LNCaP clone FGC (cell line): ENCODE measurements at regions not wholly inside any gene's neighbourhood (a gene's known extent, or its start where the extent isn't known, plus 50 kb on each side); places are given as distances from the start of the nearest gene placed in this dataset.

Experiments
- DNase-seq: peaks from one replicate; pipeline ENCODE4 v3.0.0-alpha.2; 2011; ENCODE audit warnings: low read depth
- H3K4me3 ChIP-seq: 2 replicates; pipeline ENCODE4 v1.5.1; 2011; ENCODE audit warnings: mild to moderate bottlenecking, low read depth, low read length, control low read depth
- TF ChIP-seq, protein P1 (sequence below): IDR thresholded peaks from 2 replicates; pipeline ENCODE4 v1.5.1; 2012; ENCODE audit warnings: mild to moderate bottlenecking; ENCODE audit not compliant: control insufficient read depth, insufficient read depth; ENCODE audit errors: extremely low read depth

DNA sequence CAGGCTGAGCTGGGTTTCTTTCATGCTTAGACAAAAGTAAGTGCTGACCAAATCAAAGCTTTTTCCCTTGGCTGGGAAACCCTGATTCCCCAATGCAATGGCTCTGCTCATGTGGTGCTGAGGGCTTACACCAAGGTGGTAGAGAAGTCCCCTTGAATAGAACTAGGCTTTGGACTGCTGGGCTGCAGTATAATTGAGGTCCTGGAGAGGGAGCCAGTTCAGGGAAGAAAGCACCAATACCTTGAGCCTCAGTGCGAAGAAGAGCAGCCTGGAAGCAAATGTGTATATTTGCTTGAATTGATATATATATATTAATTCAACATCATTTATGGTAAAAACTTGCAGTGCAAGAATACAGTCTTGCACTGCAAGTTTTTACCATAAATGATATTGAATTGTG is 391.1 kb downstream of the RPS24 start:
- TF ChIP-seq, protein P1, sequence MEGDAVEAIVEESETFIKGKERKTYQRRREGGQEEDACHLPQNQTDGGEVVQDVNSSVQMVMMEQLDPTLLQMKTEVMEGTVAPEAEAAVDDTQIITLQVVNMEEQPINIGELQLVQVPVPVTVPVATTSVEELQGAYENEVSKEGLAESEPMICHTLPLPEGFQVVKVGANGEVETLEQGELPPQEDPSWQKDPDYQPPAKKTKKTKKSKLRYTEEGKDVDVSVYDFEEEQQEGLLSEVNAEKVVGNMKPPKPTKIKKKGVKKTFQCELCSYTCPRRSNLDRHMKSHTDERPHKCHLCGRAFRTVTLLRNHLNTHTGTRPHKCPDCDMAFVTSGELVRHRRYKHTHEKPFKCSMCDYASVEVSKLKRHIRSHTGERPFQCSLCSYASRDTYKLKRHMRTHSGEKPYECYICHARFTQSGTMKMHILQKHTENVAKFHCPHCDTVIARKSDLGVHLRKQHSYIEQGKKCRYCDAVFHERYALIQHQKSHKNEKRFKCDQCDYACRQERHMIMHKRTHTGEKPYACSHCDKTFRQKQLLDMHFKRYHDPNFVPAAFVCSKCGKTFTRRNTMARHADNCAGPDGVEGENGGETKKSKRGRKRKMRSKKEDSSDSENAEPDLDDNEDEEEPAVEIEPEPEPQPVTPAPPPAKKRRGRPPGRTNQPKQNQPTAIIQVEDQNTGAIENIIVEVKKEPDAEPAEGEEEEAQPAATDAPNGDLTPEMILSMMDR = no peak
- no peak for DNase-seq
- H3K4me3 ChIP-seq = no peak overlapping the region

DNA sequence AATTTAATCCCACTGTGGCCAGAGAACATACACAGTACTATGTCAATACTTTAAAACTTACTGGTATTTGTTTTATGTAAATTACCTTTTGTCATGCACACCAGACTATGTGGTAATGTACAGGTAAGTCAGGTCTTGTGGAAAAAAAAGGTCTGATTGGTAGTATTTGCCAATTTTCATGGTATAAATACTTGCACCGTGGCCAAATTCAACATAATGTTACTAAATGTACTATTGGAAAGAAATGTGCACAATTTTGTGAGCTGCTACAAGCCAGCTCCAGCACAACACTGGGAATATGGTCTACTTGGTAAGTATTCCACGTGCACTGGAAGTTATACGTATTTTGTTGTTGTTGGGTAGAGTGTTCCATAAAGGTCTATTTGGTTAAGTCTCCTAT is 392.5 kb downstream of the RPS24 start:
- no peak overlapping the region for H3K4me3 ChIP-seq
- DNase-seq = peak; percentile 91
- TF ChIP-seq, protein P1 = no peak

DNA sequence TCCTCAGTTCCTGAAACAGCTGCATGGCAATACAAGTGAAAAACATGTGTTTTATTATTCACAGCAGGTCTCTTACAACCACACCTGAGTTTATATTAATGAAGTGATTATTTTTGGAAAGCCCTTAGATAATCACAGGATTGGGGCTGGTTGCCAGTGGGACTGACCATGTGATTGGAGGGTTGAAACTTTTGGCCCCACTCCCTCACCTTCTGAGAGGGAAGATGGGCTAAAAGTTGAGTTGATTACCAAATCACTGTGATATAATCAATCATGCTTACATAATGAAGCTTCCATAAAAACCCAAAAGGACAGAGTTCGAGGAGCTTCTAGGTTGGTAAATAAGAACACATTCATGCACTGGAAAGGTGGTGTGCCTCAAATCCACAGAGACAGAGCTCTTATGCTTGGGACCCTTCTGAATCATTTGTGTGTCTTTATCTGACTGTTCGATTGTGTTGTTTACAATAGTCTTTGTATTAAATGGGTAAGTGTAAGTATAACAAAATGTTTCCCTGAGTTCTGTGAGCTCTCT is 393.9 kb downstream of the RPS24 start:
- no peak for DNase-seq

DNA sequence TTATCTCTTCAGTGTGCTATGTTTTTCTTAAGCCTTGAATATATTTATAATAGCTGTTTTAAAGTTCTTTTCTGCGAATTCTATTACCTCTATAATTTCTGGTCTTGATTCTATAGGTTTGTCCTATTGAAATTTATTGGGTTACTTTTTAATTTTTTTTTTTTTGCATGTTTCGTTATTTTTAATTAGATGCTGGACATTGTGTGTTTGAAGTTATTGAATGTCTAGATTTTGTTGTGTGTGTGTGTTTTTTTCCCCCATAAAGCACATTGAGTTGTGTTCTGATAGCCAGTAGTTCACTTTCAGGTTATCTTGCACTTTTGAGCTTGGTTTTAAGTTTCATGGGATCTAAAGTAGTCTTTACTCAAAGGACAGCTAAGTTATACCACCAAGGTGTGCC is 394.9 kb downstream of the RPS24 start:
- no peak overlapping the region for H3K4me3 ChIP-seq
- TF ChIP-seq, protein P1 = no peak

More for the DNA sequence above, 393.9 kb downstream of the RPS24 start:
- TF ChIP-seq, protein P1 = no peak
- H3K4me3 ChIP-seq = no peak overlapping the region

DNA sequence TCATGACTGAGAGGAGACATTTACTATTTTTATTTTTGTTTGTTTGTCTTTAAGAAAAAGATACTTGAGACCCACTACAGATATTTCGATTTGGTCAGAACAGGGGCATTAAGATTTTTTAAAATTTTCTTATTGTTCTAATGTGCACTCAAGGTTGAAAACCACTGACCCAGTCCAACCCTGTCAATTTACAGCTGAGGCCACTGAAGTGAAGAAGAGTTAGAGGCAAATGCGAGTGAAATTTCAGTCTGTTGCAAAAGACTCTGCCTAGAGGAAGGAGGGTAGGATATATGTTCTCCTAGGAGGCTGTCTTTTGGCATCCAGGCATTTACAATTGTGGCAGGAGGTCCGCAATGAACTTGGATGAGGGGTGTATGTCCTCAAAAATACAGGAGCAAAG is 396.3 kb downstream of the RPS24 start:
- no peak overlapping the region for H3K4me3 ChIP-seq
- DNase-seq = no peak
- TF ChIP-seq, protein P1 = no peak

More for the DNA sequence above, 394.9 kb downstream of the RPS24 start:
- no peak for DNase-seq

DNA sequence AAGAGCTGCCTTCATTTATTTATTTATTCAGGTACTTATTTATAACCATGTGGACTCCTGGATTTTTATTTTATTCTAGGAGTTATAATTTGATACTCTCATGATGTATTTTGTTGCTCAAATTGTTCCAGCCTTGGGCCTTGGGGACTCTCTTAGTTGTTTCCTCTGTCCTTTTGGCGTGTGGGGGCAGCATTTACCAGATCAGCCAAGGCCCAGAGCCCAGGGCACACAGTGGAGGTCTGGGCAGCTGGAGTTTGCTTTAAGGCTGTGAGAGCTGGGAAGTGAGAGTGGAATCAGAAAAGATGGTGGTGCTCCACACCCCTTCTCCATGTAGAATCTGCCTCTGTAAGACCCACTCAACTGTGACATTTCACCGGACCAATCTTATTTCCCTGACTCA is 398.9 kb downstream of the RPS24 start:
- TF ChIP-seq, protein P1 = no peak
- no peak overlapping the region for H3K4me3 ChIP-seq
- DNase-seq = no peak

DNA sequence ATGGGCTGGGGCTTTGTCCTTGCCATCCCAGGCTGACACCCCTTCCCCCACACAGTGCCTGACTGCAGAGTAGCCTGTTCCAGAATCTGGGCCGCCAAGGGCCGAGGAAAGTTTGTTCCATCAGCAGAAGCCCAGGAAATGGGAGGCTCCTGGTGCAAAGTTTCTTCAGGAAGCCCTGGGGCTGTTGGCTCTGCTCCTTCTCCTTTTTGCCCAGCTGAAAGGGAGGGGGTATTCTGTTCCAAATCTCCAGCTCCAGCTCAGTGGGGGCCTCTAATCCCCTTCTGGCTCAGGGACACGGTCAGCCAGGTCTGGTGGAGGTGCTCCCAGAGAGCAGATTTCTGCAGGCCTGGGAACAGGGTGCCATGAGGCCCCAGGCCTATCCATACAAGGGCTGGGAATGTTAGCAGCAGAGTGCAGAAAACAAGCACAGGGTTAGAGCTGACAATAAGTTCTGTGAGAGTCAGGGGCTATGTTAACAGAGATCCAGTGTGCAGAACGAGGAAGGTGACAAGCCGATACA is 399.5 kb downstream of the RPS24 start:
- no peak overlapping the region for H3K4me3 ChIP-seq
- TF ChIP-seq, protein P1 = no peak
- no peak for DNase-seq
